IMR-90 (cell line): ENCODE measurements at regions not wholly inside any gene's neighbourhood (a gene's known extent, or its start where the extent isn't known, plus 50 kb on each side); places are given as distances from the start of the nearest gene placed in this dataset.

Source experiments
- ATAC-seq: fragments of 200-7000 bp; cut with Tn5 transposase; 2 replicates; pipeline ENCODE4 v1.9.1; 2020; ENCODE audit warnings: low read depth, mild to moderate bottlenecking, moderate library complexity
- BruUV-seq: library from RNA; stranded (reverse); fragments of 400-500 nt; replicated peaks from 2 replicates; lab custom pipeline; 2021; lab: Mats Ljungman, UMichigan
- CTCF ChIA-PET: fragments of 300-600 bp; formaldehyde crosslinking; extraction: SDS; loops from one replicate; lab custom pipeline; 2021; ENCODE audit warnings: antibody characterized with exemption; lab: Yijun Ruan, JAX
- POLR2A ChIA-PET: fragments of 300-600 bp; sonication (Branson Sonifier 250); formaldehyde crosslinking; loops from one replicate; lab custom pipeline; 2022; ENCODE audit warnings: antibody characterized with exemption; ENCODE audit not compliant: unreplicated experiment; lab: Charles Lee
- DNase-seq: peaks from one replicate; pipeline ENCODE4 v3.0.0; 2013
- H2AFZ ChIP-seq: replicated peaks from 2 replicates; pipeline ENCODE3; 2013; ENCODE audit warnings: low read length, mild to moderate bottlenecking; ENCODE audit not compliant: poor library complexity
- H2AK5ac ChIP-seq: 2 replicates; pipeline ENCODE4 v1.6.1; 2013; ENCODE audit warnings: low read depth, low read length, inconsistent platforms
- H2AK9ac ChIP-seq: replicated peaks from 2 replicates; pipeline ENCODE3; 2013; ENCODE audit warnings: mild to moderate bottlenecking, low read depth, low read length, moderate library complexity; ENCODE audit not compliant: poor library complexity
- H2BK120ac ChIP-seq: 2 replicates; pipeline ENCODE4 v1.6.1; 2013; ENCODE audit warnings: low read depth, low read length, inconsistent platforms
- H2BK15ac ChIP-seq: 3 replicates; pipeline ENCODE4 v1.6.1; 2013; ENCODE audit warnings: low read depth, low read length, inconsistent platforms
- H2BK20ac ChIP-seq: 2 replicates; pipeline ENCODE4 v1.6.1; 2013; ENCODE audit warnings: low read depth, mild to moderate bottlenecking, inconsistent platforms, low read length, moderate library complexity
- H2BK5ac ChIP-seq: 2 replicates; pipeline ENCODE4 v1.6.1; 2013; ENCODE audit warnings: mild to moderate bottlenecking, low read depth, low read length, inconsistent platforms; ENCODE audit not compliant: poor library complexity, severe bottlenecking
- H3K14ac ChIP-seq: replicated peaks from 2 replicates; pipeline ENCODE4 v1.6.1; 2013; ENCODE audit warnings: low read depth, low read length, inconsistent platforms
- H3K18ac ChIP-seq: 2 replicates; pipeline ENCODE4 v1.6.1; 2013; ENCODE audit warnings: low read depth, low read length, control low read depth
- H3K23ac ChIP-seq: 2 replicates; pipeline ENCODE4 v1.6.1; 2013; ENCODE audit warnings: low read depth, low read length, inconsistent platforms
- H3K27ac ChIP-seq: 2 replicates; pipeline ENCODE4 v1.5.1; 2013; ENCODE audit warnings: mild to moderate bottlenecking, control low read depth, low read length; ENCODE audit not compliant: insufficient read depth
- H3K27me3 ChIP-seq: 2 replicates; pipeline ENCODE4 v1.6.1; 2013; ENCODE audit warnings: low read length; ENCODE audit not compliant: control insufficient read depth, insufficient read depth
- H3K36me3 ChIP-seq: 2 replicates; pipeline ENCODE4 v1.6.1; 2013; ENCODE audit warnings: low read length, mixed read lengths; ENCODE audit not compliant: control insufficient read depth, insufficient read depth
- H3K4ac ChIP-seq: 2 replicates; pipeline ENCODE4 v1.6.1; 2013; ENCODE audit warnings: low read depth, low read length, inconsistent platforms
- H3K4me1 ChIP-seq: 2 replicates; pipeline ENCODE4 v1.6.1; 2013; ENCODE audit warnings: low read length, mixed read lengths; ENCODE audit not compliant: control insufficient read depth, insufficient read depth
- H3K4me2 ChIP-seq: 2 replicates; pipeline ENCODE4 v1.6.1; 2013; ENCODE audit warnings: low read depth, mild to moderate bottlenecking, control low read depth, low read length, moderate library complexity
- H3K4me3 ChIP-seq: 2 replicates; pipeline ENCODE4 v1.5.1; 2013; ENCODE audit warnings: low read depth, mild to moderate bottlenecking, control low read depth, low read length, moderate library complexity; ENCODE audit not compliant: insufficient read depth
- H3K56ac ChIP-seq: 2 replicates; pipeline ENCODE4 v1.6.1; 2013; ENCODE audit warnings: low read length, inconsistent platforms; ENCODE audit not compliant: insufficient read depth; ENCODE audit errors: extremely low read depth
- H3K79me1 ChIP-seq, 2 experiments: 2 replicates each; pipeline ENCODE4 v1.6.1; 2013; ENCODE audit warnings: low read length in 2 of 2, inconsistent platforms in 1 of 2, low read depth in 1 of 2
- H3K9ac ChIP-seq: 2 replicates; pipeline ENCODE4 v1.6.1; 2013; ENCODE audit warnings: low read depth, low read length, control low read depth
- H3K9me1 ChIP-seq: 2 replicates; pipeline ENCODE4 v1.6.1; 2013; ENCODE audit warnings: low read length, inconsistent platforms; ENCODE audit not compliant: insufficient read depth
- H3K9me3 ChIP-seq: 2 replicates; pipeline ENCODE4 v1.6.1; 2013; ENCODE audit warnings: low read length; ENCODE audit not compliant: control insufficient read depth, insufficient read depth
- H4K20me1 ChIP-seq: 2 replicates; pipeline ENCODE4 v1.6.1; 2013; ENCODE audit warnings: low read length, inconsistent platforms; ENCODE audit not compliant: insufficient read depth
- H4K5ac ChIP-seq: 2 replicates; pipeline ENCODE4 v1.6.1; 2013; ENCODE audit warnings: mild to moderate bottlenecking, low read depth, low read length, control low read depth
- H4K8ac ChIP-seq, 2 experiments: 2 replicates each; pipeline ENCODE4 v1.6.1; 2013; ENCODE audit warnings: low read depth in 2 of 2, low read length in 2 of 2, control low read depth in 1 of 2, inconsistent platforms in 1 of 2
- H4K91ac ChIP-seq: 2 replicates; pipeline ENCODE4 v1.6.1; 2013; ENCODE audit warnings: low read depth, low read length, inconsistent platforms; ENCODE audit not compliant: insufficient read depth
- BHLHE40 ChIP-seq: fragments of 150-350 bp; IDR thresholded peaks from 2 replicates; pipeline ENCODE4 v1.6.1; 2016; ENCODE audit warnings: mild to moderate bottlenecking, low read depth, low read length
- CEBPB ChIP-seq: IDR thresholded peaks from 2 replicates; pipeline ENCODE4 v1.6.1; 2012; ENCODE audit warnings: low read depth, low read length, improper control_type of control experiment
- CHD1 ChIP-seq: IDR thresholded peaks from 2 replicates; pipeline ENCODE4 v1.6.1; 2012; ENCODE audit warnings: low read depth, low read length, improper control_type of control experiment
- CTCF ChIP-seq: conservative IDR thresholded peaks from 2 replicates; pipeline ENCODE4 v1.5.1; 2012; ENCODE audit warnings: mild to moderate bottlenecking, low read depth, low read length, improper control_type of control experiment
- ELK1 ChIP-seq: fragments of 150-350 bp; IDR thresholded peaks from 2 replicates; pipeline ENCODE4 v1.6.1; 2016; ENCODE audit warnings: low read depth, mild to moderate bottlenecking, low read length, moderate library complexity, borderline replicate concordance
- FOS ChIP-seq: fragments of 150-350 bp; IDR thresholded peaks from 2 replicates; pipeline ENCODE4 v1.6.1; 2016; ENCODE audit warnings: low read depth, low read length
- MAFK ChIP-seq: IDR thresholded peaks from 2 replicates; pipeline ENCODE4 v1.6.1; 2012; ENCODE audit warnings: low read depth, low read length, improper control_type of control experiment
- MAZ ChIP-seq: IDR thresholded peaks from 2 replicates; pipeline ENCODE4 v1.6.1; 2012; ENCODE audit warnings: low read depth, mild to moderate bottlenecking, low read length, improper control_type of control experiment, moderate library complexity, borderline replicate concordance
- MXI1 ChIP-seq: IDR thresholded peaks from 2 replicates; pipeline ENCODE4 v1.6.1; 2012; ENCODE audit warnings: low read depth, mild to moderate bottlenecking, low read length, moderate library complexity, borderline replicate concordance
- NFE2L2 ChIP-seq: fragments of 150-350 bp; IDR thresholded peaks from 2 replicates; pipeline ENCODE4 v1.6.1; 2016; ENCODE audit warnings: low read depth, mild to moderate bottlenecking, low read length
- POLR2A ChIP-seq: IDR thresholded peaks from 2 replicates; pipeline ENCODE4 v1.6.1; 2012; ENCODE audit warnings: mild to moderate bottlenecking, low read depth, low read length
- RAD21 ChIP-seq: IDR thresholded peaks from 2 replicates; pipeline ENCODE4 v1.6.1; 2012; ENCODE audit warnings: low read length, improper control_type of control experiment
- RCOR1 ChIP-seq: IDR thresholded peaks from 2 replicates; pipeline ENCODE4 v1.6.1; 2012; ENCODE audit warnings: mild to moderate bottlenecking, low read length, improper control_type of control experiment; ENCODE audit not compliant: insufficient replicate concordance
- RFX5 ChIP-seq: IDR thresholded peaks from 2 replicates; pipeline ENCODE4 v1.8.0; 2012; ENCODE audit warnings: low read depth, mild to moderate bottlenecking, low read length, moderate library complexity
- SMC3 ChIP-seq: fragments of 150-350 bp; IDR thresholded peaks from 2 replicates; pipeline ENCODE4 v1.6.1; 2016; ENCODE audit warnings: low read depth, mild to moderate bottlenecking, antibody characterized with exemption, low read length, moderate library complexity
- USF2 ChIP-seq: fragments of 150-350 bp; IDR thresholded peaks from 2 replicates; pipeline ENCODE4 v1.6.1; 2017; ENCODE audit warnings: mild to moderate bottlenecking, antibody characterized with exemption, low read length, low read depth
- WGBS, 2 experiments: methylation state at CpG; one replicate each; pipeline versions ENCODE4 v1.1.5 to v1.1.7; 2013; ENCODE audit warnings: missing lambda C conversion rate in 2 of 2; ENCODE audit not compliant: insufficient read length in 1 of 2; ENCODE audit errors: extremely low coverage in 2 of 2; 5-methylcytosine and 5-hydroxymethylcytosine counted together
- dilution Hi-C: fragments of 300-500 bp; cut with HindIII; formaldehyde crosslinking; loops from one replicate; pipeline ENCODE4 v1.14.3; 2018; ENCODE audit warnings: low sequenced_read_pairs; ENCODE audit not compliant: unreplicated experiment
- in situ Hi-C: fragments of 300-500 bp; cut with MboI; formaldehyde crosslinking; loops from 3 replicates; pipeline ENCODE4 v1.14.3; 2019; ENCODE audit warnings: low sequenced_read_pairs, inconsistent platforms, mixed read lengths
- intact Hi-C: fragments of 100-400 bp; cut with micrococcal nuclease; formaldehyde crosslinking; loops from 2 replicates; pipeline ENCODE4 v1.10.0; 2022

GRCh38 chr11:70543611-70544010 is 145.3 kb downstream of the CTTN start:
- Histone ChIP-seq H3K4ac (no peak overlapping the region), H2BK20ac (no peak overlapping the region), H3K36me3 (no peaks in the 10 kb centered on the region), H3K23ac (no peak overlapping the region), H4K20me1 (no peaks in the 10 kb centered on the region; the same call in 1 of the 2 replicates), H2BK120ac (no peak overlapping the region), H2AFZ (no peak overlapping the region), H3K9ac (no peak overlapping the region), H3K9me1 (no peaks in the 10 kb centered on the region), H2AK5ac (no peak overlapping the region), H3K4me1 (no peaks in the 10 kb centered on the region; the same call in 1 of the 2 replicates), H3K4me2 (no peak overlapping the region), H3K9me3 (peaks cover 5% of the 10 kb centered on the region), H4K5ac (no peak overlapping the region), H3K4me3 (no peak overlapping the region), H2BK15ac (no peak overlapping the region), H3K27me3 (no peaks in the 10 kb centered on the region; the same call in 1 of the 2 replicates), H3K27ac (no peak overlapping the region), H4K8ac (no peak overlapping the region), H4K91ac (no peak overlapping the region), H2AK9ac (no peak overlapping the region), H3K79me1 (no peaks in the 10 kb centered on the region), H3K18ac (no peak overlapping the region), H3K14ac (no peak overlapping the region), H3K56ac (no peak overlapping the region), H2BK5ac (no peak overlapping the region)
- in situ Hi-C loops, result no loop called here
- ChIA-PET POLR2A (no interaction called here), CTCF (interaction anchor here (2.5 kb wide), 1 partner anchor 24 kb away, joined by 7 read pairs; no protein-coding TSS in a partner anchor)
- WGBS, 2 experiments, result 80% methylated on average over 1 of the region's 7 CpGs; no CpG with 5 or more reads in 1 of the 2 experiments
- no TSS peak for BruUV-seq
- no peak for TF ChIP-seq CTCF
- no peak for TF ChIP-seq RCOR1
- no peak for TF ChIP-seq CEBPB
- no peak for TF ChIP-seq ELK1
- TF ChIP-seq USF2, result no peak
- no peak for TF ChIP-seq FOS
- TF ChIP-seq BHLHE40, result no peak
- TF ChIP-seq POLR2A, result no peak
- TF ChIP-seq MXI1, result no peak
- no peak for TF ChIP-seq CHD1
- no peak for TF ChIP-seq RAD21
- no peak for TF ChIP-seq NFE2L2
- TF ChIP-seq SMC3, result no peak
- TF ChIP-seq MAFK, result no peak
- no peak for TF ChIP-seq MAZ
- no peak for TF ChIP-seq RFX5
- intact Hi-C loops, result no loop called here
- DNase-seq (no peak), ATAC-seq (no peak)
- dilution Hi-C loops, result no loop called here
